GM18861 (cell line): ENCODE measurements at regions not wholly inside any gene's neighbourhood (a gene's known extent, or its start where the extent isn't known, plus 50 kb on each side); places are given as distances from the start of the nearest gene placed in this dataset.

Experiments
- ATAC-seq: cut with Tn5 transposase; IDR thresholded peaks from one replicate; pipeline ENCODE4 v1.9.1; 2021; ENCODE audit not compliant: unreplicated experiment

DNA sequence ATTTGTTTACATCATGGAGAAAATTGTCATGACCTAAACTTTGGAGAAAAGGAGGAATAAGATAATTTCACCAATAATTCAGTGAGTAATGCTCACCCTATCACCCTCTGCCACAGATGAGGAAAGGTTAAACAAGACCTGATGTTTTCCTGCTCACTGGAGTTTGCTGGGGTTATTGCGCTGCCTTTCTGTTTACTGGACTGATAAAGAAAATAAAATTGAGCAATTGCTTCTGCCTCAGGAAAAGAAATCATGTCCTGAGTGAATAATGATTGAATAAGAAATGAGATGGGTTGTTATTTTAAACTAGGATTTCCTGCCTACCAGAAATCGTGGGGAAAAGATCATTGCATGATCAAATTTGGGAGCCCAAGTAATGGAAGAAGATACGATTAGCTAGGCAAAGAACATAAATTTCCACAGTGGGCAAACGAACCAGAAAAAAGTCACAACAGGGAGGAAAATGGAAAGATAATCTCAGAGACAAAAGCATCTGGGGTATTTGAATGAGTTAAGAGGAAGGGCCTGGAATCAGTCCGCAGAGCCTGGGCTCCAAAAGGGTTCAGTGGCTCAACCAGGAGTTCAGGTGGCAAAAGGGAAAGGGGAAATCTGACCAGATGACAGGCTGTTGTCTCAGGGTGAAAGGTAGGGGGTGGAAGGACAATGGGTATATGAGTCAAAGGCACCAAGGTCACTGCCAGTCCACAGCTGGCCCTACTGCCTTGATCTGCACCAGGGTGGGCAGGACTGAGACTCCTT is 146.8 kb downstream of the FAM43A start:
- ATAC-seq, result no peak

DNA sequence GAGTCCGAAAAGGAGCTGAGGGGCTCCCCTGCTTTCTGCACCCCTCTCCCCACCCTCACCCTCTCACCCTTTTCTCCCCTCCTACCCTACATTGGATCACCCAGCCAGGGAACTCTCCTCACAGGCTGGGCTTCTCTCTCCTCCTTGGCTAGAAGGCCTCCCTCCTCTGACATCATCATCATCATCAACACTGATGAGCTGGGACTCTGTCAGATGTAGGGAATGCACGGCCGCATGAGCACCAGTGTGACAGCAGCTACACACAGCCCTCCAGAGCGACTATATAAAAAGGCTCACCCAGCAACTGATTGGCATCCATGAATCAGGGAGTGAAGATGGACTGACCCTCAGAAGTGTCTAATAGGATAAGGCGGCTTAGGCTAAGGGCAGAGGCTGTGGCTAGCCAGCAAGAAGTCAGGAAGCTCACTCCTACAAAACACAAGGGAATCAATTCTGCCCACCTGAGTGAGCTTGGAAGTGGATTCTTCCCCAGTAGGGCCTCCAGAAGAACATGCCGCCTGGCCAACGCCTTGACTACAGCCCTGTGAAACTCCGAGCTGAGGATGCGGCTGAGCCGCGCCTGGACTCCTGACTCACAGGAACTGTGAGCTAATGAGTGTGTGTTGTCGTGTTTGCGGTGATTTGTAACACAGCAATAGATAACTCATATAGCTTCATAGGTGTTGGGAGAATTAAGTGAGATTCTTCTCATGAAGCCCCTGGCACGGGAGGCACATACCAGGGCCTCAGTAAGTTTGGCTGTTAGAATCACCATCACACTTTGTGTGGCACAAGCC is 147.6 kb downstream of the FAM43A start:
- ATAC-seq, result no peak

DNA sequence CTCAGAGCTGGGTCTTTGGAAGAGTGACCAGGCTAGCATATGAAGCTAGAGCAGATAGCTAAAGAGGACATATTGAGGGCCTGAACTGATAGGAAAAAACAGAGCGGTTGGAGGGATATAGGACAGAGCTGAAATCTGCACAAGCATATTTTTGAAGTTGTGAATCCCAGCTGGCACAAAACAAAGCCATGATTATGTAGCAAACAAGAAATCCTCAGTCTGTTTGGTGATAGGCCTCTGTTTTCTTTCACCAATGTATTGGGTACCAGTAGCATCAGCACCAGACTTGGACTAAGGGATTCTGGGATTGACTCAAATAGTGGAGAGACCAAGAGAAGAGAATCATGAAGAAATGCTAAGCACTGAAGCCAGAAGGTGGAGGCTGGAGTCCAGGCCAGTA is 151.0 kb downstream of the FAM43A start:
- ATAC-seq, result no peak

DNA sequence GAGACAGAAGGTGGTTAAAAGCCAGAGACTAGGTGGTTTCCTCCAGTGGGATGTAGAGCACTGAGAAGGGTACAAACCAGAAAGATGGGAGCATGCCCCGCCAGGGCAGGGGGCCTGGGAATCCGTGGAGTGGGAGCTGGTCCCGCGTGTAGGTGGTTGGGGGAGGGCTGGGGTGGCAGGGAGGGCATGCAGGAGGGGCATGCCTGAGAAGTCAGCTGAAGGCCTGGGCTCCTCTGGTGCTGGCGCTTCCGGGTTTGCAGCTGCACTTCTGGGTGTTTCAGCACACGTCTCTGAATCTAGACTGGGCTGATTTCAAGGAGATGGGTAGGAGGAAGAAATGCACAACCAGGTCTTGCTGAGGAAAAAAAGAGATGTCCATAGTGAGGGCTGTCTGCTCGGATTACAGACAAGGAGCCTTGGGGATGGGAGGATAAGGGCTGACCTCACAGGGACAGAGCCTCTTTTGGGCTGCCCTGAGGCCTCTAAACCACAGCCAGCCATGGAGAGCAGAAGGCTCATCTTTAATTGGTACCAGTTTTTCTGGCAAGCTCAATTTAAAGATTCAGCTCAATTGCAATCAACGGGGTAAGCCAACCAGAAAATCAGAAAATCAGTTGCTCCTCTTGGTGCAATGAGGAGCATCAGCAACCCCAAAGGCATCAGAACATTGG is 151.9 kb downstream of the FAM43A start:
- ATAC-seq, result no peak

DNA sequence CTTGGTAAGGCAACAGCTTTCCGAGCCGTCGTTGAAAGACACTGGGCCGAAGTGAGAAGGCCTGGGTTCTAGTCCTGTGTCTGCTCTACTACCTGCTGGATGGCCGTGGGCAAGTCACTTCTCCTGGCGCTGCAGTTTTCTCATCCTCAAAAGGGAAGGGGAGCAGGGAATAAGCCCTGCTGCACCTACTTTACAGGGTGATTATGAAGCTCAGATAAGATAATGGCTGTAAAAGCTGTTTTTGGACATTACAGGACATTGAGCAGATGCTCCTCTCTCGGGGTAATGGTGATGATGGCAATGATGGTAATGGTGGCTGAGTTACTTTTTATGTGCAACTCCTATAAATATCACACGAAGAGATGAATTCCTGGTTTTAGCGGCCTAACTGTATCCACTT is 152.6 kb downstream of the FAM43A start:
- ATAC-seq, result no peak

DNA sequence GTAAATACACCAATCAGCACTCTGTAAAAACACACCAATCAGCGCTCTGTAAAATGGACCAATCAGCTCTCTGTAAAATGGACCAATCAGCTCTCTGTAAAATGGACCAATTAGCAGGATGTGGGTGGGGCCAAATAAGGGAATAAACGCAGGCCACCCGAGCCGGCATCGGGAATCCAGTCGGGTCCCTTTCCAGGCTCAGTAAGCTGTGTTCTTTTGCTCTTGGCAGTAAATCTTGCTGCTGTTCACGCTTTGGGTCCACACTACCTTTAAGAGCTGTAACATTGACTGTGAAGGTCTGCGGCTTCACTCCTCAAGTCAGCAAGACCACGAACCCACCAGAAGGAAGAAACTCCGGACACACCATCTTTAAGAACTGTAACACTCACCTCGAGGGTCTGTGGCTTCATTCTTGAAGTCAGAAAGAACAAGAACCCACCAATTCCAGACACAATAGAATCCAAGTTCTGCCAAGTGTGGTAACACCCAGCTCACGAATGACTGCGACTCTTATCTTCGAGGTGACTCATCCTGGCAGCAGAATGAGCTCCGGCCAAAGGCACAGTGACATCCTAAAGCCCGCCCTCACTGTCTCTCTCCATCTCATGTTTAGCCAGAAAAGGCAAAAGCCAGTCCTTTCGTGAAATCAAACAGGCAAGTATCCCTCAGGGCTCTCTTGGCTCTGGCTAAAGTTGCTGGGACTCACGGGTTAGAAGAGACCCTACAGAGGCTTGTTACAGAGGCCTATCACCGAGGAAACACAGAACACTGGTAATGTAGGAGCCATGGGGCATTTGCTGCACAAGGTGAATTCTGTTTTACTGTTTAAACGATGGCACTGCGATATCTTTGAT is 155.2 kb downstream of the FAM43A start:
- no peak for ATAC-seq

DNA sequence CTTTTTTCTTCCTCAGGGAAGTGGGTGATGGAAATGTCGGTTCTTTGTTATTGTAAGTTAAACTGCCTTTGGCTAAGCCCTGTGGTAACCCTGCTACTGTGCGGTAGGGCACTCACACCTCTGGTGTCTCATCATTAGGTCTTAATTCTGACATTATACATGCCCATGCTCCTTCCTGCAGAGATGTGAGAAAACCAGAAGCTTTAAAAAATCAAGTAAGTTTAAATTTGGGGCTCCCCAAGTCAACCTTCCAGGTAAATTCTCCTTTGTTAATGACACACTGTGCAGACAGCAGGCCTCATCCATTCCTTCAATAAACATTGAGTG is 155.8 kb downstream of the FAM43A start:
- ATAC-seq, result no peak

- no peak for ATAC-seq
Observed at GRCh38 chr3:194843556-194843955, 157.9 kb downstream of the FAM43A start.

GRCh38 chr3:194844046-194844445 is 158.4 kb downstream of the FAM43A start:
- ATAC-seq, result no peak

DNA sequence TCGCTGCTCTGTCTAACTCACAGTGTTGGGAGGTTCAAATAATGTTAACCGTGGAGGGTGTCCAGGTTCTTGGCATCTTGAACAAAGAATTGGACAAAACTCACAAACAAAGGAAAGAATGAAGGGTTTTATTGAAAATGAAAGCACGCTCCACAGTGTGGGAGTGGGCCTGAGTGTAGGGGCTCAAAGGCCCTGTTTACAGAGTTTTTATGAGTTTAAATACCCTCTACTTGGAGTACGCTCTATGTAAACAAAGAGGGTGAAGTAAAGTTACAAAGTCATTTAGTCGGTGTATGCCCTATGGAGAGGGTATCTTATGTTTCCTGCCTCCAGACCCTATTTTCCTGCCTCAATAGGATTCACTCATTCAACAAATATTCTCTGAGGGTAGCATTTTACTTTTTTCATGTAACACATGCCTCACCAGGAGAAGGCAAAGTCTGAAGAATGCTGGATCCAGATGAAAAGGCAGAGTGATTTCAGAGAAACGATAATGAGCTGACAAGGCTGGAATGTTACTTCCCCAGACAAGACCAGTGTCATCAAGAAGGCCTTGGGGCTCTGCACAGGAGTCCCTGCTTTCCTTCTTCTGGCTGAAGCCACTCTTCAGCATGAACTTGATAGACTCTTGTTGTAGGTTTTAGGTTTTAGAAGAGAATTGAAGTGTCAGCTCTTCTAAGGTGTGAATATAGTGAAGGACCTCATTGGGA is 163.6 kb downstream of the FAM43A start:
- no peak for ATAC-seq

GRCh38 chr3:194851254-194851653 is 165.6 kb downstream of the FAM43A start:
- no peak for ATAC-seq

DNA sequence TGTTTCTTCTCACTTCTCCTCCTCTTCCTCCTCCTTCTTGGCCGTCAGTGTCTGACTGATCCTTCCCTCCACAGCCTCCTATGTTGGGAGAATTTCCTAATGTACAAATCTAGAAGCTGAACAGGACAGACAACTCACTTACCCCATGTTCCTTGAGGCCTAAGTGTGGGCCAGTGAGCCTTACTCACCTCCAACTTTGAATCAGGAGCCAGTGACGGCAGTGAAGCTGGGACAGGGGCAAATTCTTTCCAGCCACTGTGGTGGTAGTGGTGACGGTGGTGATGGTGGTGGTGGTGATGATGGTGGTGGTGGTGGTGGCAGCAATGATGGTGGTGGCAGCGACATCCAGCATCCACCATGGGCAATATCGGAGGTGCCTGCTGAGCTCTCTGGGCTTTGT is 166.3 kb downstream of the FAM43A start:
- ATAC-seq, result no peak

GRCh38 chr3:194852345-194852744 is 166.7 kb downstream of the FAM43A start:
- no peak for ATAC-seq

DNA sequence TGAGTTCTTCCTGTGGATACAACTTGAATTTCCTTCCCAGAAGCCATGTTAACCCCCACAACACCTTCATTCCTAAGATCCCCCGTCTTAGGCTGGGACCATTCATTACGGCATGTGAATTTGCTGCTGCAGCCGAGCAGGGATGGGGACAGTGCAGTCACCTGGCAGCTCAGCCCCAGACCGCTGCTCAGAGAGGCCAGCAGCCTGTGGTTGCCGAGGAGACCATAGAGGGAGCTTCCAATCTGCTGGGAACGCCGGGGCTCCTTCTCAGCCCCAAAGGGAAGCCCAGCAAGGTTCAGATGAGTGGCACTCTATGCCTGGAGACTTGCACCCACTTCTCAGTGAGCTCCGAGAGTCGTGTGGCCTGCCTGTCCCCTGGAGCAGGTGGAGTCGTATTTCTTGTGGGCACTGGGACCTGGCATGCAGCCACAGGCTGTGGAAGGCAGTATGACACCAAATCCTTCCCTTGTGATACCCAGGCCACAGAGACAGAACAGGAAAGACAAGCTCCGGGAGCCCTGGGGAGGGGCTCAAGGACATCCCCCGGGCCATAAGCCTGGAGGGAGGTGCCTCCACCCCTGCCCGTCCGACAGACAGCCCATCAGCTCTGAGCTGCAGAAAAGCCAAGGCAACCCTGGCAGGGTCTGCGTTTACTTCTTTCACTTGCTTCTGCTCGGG is 167.3 kb downstream of the FAM43A start:
- no peak for ATAC-seq

- ATAC-seq, result no peak
Observed at GRCh38 chr3:194854206-194854605, 168.5 kb downstream of the FAM43A start.

DNA sequence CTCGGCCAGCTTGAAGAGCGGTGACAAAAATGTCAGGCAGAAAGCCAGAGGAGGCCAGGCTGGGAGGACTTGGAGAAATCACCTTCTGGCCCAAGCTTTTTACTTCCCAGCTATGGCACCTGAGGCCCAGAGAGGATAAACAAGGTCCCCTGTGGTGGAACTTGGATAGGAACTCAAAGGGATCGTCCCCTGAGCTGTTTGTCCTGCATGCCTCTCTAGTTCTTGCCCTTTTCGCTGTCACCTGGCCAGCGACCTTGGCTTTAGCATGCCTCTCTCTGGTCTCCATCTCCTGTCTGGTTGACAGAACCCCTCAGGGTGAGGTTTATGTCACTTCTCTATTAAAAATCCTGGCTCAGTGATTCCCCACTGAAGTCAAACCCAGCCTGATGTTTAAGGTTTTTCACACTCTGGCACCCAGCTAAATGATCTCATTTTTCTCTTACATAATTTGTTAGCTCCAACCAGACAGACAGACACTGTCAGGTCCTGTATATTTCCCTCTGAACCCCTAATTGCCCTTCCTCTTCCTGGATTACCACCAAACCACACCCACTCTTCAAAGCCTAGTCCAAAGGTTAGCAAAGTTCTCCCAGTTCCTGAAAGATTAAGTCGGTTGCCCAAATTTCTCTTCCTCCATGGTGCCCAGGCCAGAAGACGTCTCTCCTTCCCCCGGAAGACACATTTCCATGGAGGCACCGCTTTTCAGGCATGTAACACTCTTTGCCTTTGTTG is 169.1 kb downstream of the FAM43A start:
- no peak for ATAC-seq

DNA sequence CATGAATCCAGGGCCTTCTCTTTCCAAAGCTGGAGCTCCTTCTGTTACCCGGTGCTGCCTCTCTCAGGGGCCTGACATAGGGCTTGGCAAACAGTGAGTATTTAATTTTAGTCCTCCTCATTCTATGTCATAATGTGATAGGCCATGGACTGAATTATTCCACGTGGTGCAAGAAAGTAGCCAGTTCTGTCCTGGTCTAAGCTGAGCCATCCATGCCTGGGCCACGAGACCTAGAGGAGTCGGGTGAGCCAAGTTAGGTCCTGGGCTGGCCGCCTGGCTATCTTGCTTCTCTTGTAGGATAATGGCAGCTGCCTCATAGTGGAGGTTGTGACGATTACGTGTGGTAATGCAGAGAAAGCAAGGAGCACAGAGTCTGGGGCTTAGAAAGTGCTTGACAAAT is 170.6 kb downstream of the FAM43A start:
- no peak for ATAC-seq

- ATAC-seq, result no peak
Observed at GRCh38 chr3:194857469-194858113, 171.9 kb downstream of the FAM43A start.

- ATAC-seq, result no peak
Observed at GRCh38 chr3:194858382-194858781, 172.7 kb downstream of the FAM43A start.
